ENCODE measurements at regions not wholly inside any gene's neighbourhood (a gene's known extent, or its start where the extent isn't known, plus 50 kb on each side); places are given as distances from the start of the nearest gene placed in this dataset.

DNA sequence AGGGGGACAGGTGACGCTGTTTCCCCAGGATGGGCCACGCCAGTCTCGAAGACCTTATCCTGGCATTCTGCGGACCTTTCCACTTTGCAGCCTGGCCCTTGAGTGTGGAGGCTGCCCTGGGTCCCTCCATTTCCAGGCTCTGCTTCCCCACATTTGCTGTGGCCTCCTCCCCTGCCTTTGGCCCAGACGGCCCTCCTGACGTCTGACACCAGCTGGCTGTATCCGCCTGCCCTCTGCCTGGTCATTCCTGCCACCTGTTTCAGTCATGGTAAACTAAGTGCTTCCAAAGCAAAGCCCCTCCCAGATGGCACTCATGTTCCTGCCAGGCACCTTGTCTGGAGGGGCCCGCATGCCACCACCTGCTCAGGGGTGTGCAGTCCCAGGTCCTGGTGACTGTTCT, 95.1 kb downstream of the ASB1 start:
- 89 to 97% (median 91%) methylated on average over 8 of the region's 8 CpGs for WGBS, 3 donors
- TF ChIP-seq POLR2A (IDR thresholded peaks at IDR 0.05) (no peak), EP300 (IDR thresholded peaks at IDR 0.05) (no peak)
- TF ChIP-seq, protein P1, sequence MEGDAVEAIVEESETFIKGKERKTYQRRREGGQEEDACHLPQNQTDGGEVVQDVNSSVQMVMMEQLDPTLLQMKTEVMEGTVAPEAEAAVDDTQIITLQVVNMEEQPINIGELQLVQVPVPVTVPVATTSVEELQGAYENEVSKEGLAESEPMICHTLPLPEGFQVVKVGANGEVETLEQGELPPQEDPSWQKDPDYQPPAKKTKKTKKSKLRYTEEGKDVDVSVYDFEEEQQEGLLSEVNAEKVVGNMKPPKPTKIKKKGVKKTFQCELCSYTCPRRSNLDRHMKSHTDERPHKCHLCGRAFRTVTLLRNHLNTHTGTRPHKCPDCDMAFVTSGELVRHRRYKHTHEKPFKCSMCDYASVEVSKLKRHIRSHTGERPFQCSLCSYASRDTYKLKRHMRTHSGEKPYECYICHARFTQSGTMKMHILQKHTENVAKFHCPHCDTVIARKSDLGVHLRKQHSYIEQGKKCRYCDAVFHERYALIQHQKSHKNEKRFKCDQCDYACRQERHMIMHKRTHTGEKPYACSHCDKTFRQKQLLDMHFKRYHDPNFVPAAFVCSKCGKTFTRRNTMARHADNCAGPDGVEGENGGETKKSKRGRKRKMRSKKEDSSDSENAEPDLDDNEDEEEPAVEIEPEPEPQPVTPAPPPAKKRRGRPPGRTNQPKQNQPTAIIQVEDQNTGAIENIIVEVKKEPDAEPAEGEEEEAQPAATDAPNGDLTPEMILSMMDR (IDR thresholded peaks at IDR 0.05) = no peak
- peaks cover 0 to 3% of the 10 kb centered on the region in 2 donors for H3K9me3 ChIP-seq
- no peak for DNase-seq
- no peaks in the 10 kb centered on the region for H3K36me3 ChIP-seq
- no peak overlapping the region for H3K27ac ChIP-seq
- intact Hi-C loops (cut with DNase I) = loop anchor here in 1 of 4 donors (5.0 kb wide), 1 partner anchor 75 kb away; no protein-coding TSS in a partner anchor
- no peak overlapping the region for H3K4me3 ChIP-seq
- H3K27me3 ChIP-seq = no peaks in the 10 kb centered on the region
- H3K4me1 ChIP-seq (ENCODE audit: insufficient read depth) = peaks cover 8% of the 10 kb centered on the region

DNA sequence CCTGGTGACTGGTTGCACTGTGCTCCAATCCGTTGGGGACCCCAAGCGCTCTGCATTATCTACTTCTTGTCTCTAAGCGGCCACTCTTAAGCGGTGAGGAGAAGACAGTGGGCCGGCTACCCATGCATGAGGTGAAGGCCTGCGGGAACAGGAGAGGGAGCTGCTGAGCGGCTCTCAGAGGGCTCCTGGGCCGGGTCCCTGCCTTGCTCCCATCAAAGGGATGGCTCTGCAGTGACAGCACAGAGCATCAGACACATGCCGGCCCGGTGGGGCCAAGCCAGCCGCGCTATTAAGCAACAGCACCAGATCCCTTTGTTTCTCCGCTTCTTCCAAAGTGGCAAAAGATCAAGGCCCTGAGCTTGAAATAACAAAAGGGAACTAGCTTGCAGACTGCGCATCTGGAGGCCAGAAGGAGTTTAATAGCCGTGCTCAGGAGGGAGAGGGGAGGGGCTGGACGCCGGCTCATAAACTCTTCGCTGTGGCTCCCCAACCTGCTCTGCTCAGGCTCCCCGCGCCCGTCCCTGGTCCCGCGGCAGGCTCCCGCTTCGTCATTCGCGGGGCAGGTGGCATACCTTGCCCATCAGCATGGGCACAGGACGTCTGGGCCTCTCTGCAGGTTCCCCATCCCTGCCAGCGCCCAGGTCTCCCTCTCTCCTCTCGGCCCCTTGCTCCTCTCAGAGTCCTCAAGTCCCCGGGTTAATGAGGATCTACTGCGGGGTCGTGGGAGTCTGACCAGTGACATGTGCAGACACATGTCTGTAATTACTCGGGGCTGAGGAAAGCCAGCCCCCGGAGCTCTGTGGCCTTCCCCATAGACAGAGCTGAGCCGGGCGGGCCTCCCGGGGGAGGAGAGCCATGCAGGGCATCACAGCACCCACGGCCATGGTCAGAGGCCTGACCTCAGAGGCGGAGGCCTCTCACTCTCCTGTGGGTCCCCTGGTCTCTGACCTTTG, 96.7 kb downstream of the ASB1 start:
- Histone ChIP-seq H3K27me3 (no peaks in the 10 kb centered on the region), H3K4me3 (no peak overlapping the region), H3K9me3 (no peaks in the 10 kb centered on the region), H3K27ac (no peak overlapping the region), H3K4me1 (ENCODE audit: insufficient read depth) (peaks cover 8% of the 10 kb centered on the region), H3K36me3 (no peaks in the 10 kb centered on the region)
- DNase-seq = peak; percentile 59 to 85 (median 65)
- 19 to 25% (median 22%) methylated on average over 35 to 40 of the region's 40 CpGs for WGBS, 3 donors
- TF ChIP-seq, protein P1 (IDR thresholded peaks at IDR 0.05) = peak in 1 of 3 donors; percentile 47
- TF ChIP-seq EP300 (IDR thresholded peaks at IDR 0.05) = no peak
- intact Hi-C loops (cut with DNase I) = loop anchor here in 1 of 4 donors (5.0 kb wide), 1 partner anchor 74 kb away; no protein-coding TSS in a partner anchor

- TF ChIP-seq POLR2A (IDR thresholded peaks at IDR 0.05) = no peak
- WGBS, 3 donors = 95 to 96% (median 96%) methylated on average over 15 of the region's 15 CpGs
- no peak for DNase-seq
- intact Hi-C loops (cut with DNase I) = loop anchor here in 1 of 4 donors (5.0 kb wide), 1 partner anchor 73 kb away; no protein-coding TSS in a partner anchor
- no peaks in the 10 kb centered on the region for H3K9me3 ChIP-seq
- no peaks in the 10 kb centered on the region for H3K27me3 ChIP-seq
- no peak overlapping the region for H3K27ac ChIP-seq
- no peaks in the 10 kb centered on the region for H3K36me3 ChIP-seq
- H3K4me1 ChIP-seq (ENCODE audit: insufficient read depth) = peaks cover 8% of the 10 kb centered on the region
- no peak overlapping the region for H3K4me3 ChIP-seq
Measured at GRCh38 chr2:238524426-238524983, 97.8 kb downstream of the ASB1 start.

DNA sequence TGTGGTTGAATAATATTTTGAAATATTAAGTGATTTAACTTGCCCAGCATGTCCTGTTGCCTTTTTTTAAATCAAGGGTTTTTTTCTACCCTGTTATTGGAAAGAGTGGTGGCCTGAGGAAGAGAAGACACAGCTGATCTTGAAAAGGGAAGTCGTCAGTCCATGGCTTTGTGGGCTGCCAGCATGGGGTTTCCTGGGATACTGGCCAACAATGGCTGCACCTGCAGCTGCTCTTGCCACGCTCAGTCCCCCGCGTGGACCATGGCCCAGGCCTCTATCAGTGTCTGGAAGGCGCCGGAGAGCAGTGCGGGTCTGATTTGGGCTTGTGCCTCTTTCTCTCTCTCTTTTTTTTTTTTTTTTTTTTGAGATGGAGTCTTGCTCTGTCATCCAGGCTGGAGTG, 99.3 kb downstream of the ASB1 start:
- H3K27me3 ChIP-seq = no peaks in the 10 kb centered on the region
- no peak for TF ChIP-seq EP300 (IDR thresholded peaks at IDR 0.05)
- TF ChIP-seq POLR2A (IDR thresholded peaks at IDR 0.05) = no peak
- TF ChIP-seq, protein P1 (IDR thresholded peaks at IDR 0.05) = no peak
- intact Hi-C loops (cut with DNase I) = no loop called here
- H3K9me3 ChIP-seq = no peaks in the 10 kb centered on the region
- 32 to 52% (median 43%) methylated on average over 7 of the region's 7 CpGs for WGBS, 3 donors
- H3K36me3 ChIP-seq = no peaks in the 10 kb centered on the region
- DNase-seq = peak in 3 of 5 donors; percentile 31 to 52 (median 46)
- peaks cover 8% of the 10 kb centered on the region for H3K4me1 ChIP-seq (ENCODE audit: insufficient read depth)
- no peak overlapping the region for H3K27ac ChIP-seq
- no peak overlapping the region for H3K4me3 ChIP-seq

Data from ovary (tissue), 7 donors.